Ovary (tissue), 3 donors: ENCODE measurements at regions not wholly inside any gene's neighbourhood (a gene's known extent, or its start where the extent isn't known, plus 50 kb on each side); places are given as distances from the start of the nearest gene placed in this dataset.

Experiments used
- POLR2A ChIP-seq: fragments of 450-650 bp; IDR thresholded peaks from one replicate; pipeline ENCODE4 v1.6.1; 2017; ENCODE audit warnings: antibody characterized with exemption, mild to moderate bottlenecking, moderate library complexity
- TF ChIP-seq, protein P1 (sequence below), 3 donors: fragments of 450-650 bp in 2 of 3; fragments of 200-600 bp in 1 of 3; IDR thresholded peaks; one replicate each; pipeline versions ENCODE4 v1.5.1 to v1.8.0; 2016 to 2022; ENCODE audit warnings: antibody characterized with exemption in 3 of 3, mild to moderate bottlenecking in 1 of 3
- donor health status: DM: no; HTN: no; CAD: no.

- TF ChIP-seq, protein P1, sequence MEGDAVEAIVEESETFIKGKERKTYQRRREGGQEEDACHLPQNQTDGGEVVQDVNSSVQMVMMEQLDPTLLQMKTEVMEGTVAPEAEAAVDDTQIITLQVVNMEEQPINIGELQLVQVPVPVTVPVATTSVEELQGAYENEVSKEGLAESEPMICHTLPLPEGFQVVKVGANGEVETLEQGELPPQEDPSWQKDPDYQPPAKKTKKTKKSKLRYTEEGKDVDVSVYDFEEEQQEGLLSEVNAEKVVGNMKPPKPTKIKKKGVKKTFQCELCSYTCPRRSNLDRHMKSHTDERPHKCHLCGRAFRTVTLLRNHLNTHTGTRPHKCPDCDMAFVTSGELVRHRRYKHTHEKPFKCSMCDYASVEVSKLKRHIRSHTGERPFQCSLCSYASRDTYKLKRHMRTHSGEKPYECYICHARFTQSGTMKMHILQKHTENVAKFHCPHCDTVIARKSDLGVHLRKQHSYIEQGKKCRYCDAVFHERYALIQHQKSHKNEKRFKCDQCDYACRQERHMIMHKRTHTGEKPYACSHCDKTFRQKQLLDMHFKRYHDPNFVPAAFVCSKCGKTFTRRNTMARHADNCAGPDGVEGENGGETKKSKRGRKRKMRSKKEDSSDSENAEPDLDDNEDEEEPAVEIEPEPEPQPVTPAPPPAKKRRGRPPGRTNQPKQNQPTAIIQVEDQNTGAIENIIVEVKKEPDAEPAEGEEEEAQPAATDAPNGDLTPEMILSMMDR (IDR thresholded peaks at IDR 0.05): no peak
- TF ChIP-seq POLR2A: no peak
Measured at GRCh38 chr9:6098431-6098830, 83.0 kb upstream of the RANBP6 start.
